HG03095 (cell line): ENCODE measurements at regions not wholly inside any gene's neighbourhood (a gene's known extent, or its start where the extent isn't known, plus 50 kb on each side); places are given as distances from the start of the nearest gene placed in this dataset.
"Not testable (repeated sequence)": the region's sequence is repeated elsewhere in the genome, so short reads cannot be mapped to it uniquely, and the experiment has no call there.

Experiments
- ATAC-seq: cut with Tn5 transposase; IDR thresholded peaks from one replicate; pipeline ENCODE4 v1.9.1; 2021; ENCODE audit warnings: moderate library complexity; ENCODE audit not compliant: unreplicated experiment

GRCh38 chr4:111228874-111229273, 606.0 kb upstream of the PITX2 start:
- ATAC-seq, result no peak

GRCh38 chr4:111230265-111230664, 607.4 kb upstream of the PITX2 start:
- no peak for ATAC-seq

GRCh38 chr4:111231281-111231680, 608.4 kb upstream of the PITX2 start:
- ATAC-seq, result no peak

- ATAC-seq, result no peak
Observed at GRCh38 chr4:111234939-111235338, 612.1 kb upstream of the PITX2 start.

GRCh38 chr4:111263836-111264235, 641.0 kb upstream of the PITX2 start:
- no peak for ATAC-seq

GRCh38 chr4:111266937-111267336, 644.1 kb upstream of the PITX2 start:
- no peak for ATAC-seq

GRCh38 chr4:111267786-111268185, 644.9 kb upstream of the PITX2 start:
- ATAC-seq, result no peak

GRCh38 chr4:111268769-111269414, 646.0 kb upstream of the PITX2 start:
- peak; percentile 62 for ATAC-seq

- ATAC-seq, result no peak
Observed at GRCh38 chr4:111269439-111269838, 646.6 kb upstream of the PITX2 start.

- no peak for ATAC-seq
Observed at GRCh38 chr4:111274060-111274459, 651.2 kb upstream of the PITX2 start.

GRCh38 chr4:111274486-111274885, 651.6 kb upstream of the PITX2 start:
- no peak for ATAC-seq

GRCh38 chr4:111281219-111281618, 658.3 kb upstream of the PITX2 start:
- no peak for ATAC-seq

GRCh38 chr4:111282035-111282434, 659.2 kb upstream of the PITX2 start:
- no peak for ATAC-seq

GRCh38 chr4:111283066-111283677, 660.3 kb upstream of the PITX2 start:
- peak; percentile 72 for ATAC-seq

- no peak for ATAC-seq
Observed at GRCh38 chr4:111296466-111296865, 673.6 kb upstream of the PITX2 start.

GRCh38 chr4:111303806-111304205, 680.9 kb upstream of the PITX2 start:
- ATAC-seq, result no peak

GRCh38 chr4:111323496-111323895, 700.6 kb upstream of the PITX2 start:
- no peak for ATAC-seq

- ATAC-seq, result no peak
Observed at GRCh38 chr4:111323916-111324315, 701.0 kb upstream of the PITX2 start.

- ATAC-seq, result no peak
Observed at GRCh38 chr4:111326450-111326849, 703.6 kb upstream of the PITX2 start.

GRCh38 chr4:111330786-111331185, 707.9 kb upstream of the PITX2 start:
- no peak for ATAC-seq

GRCh38 chr4:111334361-111334760, 711.5 kb upstream of the PITX2 start:
- ATAC-seq, result no peak

- not testable (repeated sequence) for ATAC-seq
Observed at GRCh38 chr4:111337186-111337876, 714.5 kb upstream of the PITX2 start.
